Right lobe of liver (tissue), 4 donors: ENCODE measurements at regions not wholly inside any gene's neighbourhood (a gene's known extent, or its start where the extent isn't known, plus 50 kb on each side); places are given as distances from the start of the nearest gene placed in this dataset.
"Not testable (repeated sequence)": the region's sequence is repeated elsewhere in the genome, so short reads cannot be mapped to it uniquely, and the experiment has no call there.

Experiments
- POLR2A ChIP-seq: fragments of 450-650 bp; IDR thresholded peaks from one replicate; pipeline ENCODE4 v1.6.1; 2017; ENCODE audit warnings: antibody characterized with exemption, mild to moderate bottlenecking
- TF ChIP-seq, protein P1 (sequence below), 4 donors: fragments of 200-600 bp in 3 of 4; fragments of 450-650 bp in 1 of 4; IDR thresholded peaks; one replicate each; pipeline versions ENCODE4 v1.5.1 to v1.8.0; 2016 to 2022; ENCODE audit warnings: antibody characterized with exemption in 4 of 4, mild to moderate bottlenecking in 2 of 4
- donor health status: DM: no; HTN: no; CAD: no.
- donor health status: DM: no; HTN: no; CAD: no.
- donor health status: DM: no; HTN: yes; CAD: no.

DNA sequence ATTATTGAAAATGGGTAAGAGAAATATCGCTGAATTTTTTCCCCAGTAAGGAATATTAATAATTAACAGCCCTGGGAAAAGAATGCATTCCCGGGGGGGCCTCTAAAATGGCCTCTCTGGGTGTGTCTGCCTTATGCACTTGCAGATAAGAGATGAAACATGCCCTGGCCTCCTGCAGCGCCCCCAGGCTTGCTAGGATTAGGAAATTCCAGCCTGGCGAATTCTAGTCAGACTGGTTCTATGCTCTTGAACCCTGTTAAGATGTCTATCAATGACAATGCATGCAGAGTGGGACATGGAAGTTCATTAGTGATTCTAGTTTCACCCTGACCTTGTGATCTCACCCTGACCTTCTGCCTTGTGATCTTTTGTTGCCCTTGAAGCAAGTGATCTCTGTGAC is 163.6 kb upstream of the CCNH start:
- TF ChIP-seq, protein P1, sequence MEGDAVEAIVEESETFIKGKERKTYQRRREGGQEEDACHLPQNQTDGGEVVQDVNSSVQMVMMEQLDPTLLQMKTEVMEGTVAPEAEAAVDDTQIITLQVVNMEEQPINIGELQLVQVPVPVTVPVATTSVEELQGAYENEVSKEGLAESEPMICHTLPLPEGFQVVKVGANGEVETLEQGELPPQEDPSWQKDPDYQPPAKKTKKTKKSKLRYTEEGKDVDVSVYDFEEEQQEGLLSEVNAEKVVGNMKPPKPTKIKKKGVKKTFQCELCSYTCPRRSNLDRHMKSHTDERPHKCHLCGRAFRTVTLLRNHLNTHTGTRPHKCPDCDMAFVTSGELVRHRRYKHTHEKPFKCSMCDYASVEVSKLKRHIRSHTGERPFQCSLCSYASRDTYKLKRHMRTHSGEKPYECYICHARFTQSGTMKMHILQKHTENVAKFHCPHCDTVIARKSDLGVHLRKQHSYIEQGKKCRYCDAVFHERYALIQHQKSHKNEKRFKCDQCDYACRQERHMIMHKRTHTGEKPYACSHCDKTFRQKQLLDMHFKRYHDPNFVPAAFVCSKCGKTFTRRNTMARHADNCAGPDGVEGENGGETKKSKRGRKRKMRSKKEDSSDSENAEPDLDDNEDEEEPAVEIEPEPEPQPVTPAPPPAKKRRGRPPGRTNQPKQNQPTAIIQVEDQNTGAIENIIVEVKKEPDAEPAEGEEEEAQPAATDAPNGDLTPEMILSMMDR (IDR thresholded peaks at IDR 0.05): not testable (repeated sequence)
- TF ChIP-seq POLR2A: not testable (repeated sequence)
